ENCODE measurements at regions not wholly inside any gene's neighbourhood (a gene's known extent, or its start where the extent isn't known, plus 50 kb on each side); places are given as distances from the start of the nearest gene placed in this dataset.

GRCh38 chr5:60540856-60541805 lies 158.8 kb downstream of the DEPDC1B start:
- Histone ChIP-seq H3K4me1 (ENCODE audit: insufficient read depth) (peaks cover 9% of the 10 kb centered on the region), H3K27me3 (no peaks in the 10 kb centered on the region), H3K4me3 (no peak overlapping the region), H3K9me3 (no peaks in the 10 kb centered on the region), H3K27ac (peak overlapping the region in 1 of 2 donors; percentile 58), H3K36me3 (no peaks in the 10 kb centered on the region)
- 35 to 45% (median 38%) methylated on average over 5 of the region's 5 CpGs for WGBS, 3 donors
- TF ChIP-seq POLR2A (IDR thresholded peaks at IDR 0.05) (no peak), CTCF (IDR thresholded peaks at IDR 0.05) (no peak), EP300 (IDR thresholded peaks at IDR 0.05) (no peak)
- intact Hi-C loops (cut with DNase I) = no loop called here
- DNase-seq = no peak

- intact Hi-C loops (cut with DNase I) = no loop called here
- TF ChIP-seq POLR2A (IDR thresholded peaks at IDR 0.05) (no peak), CTCF (IDR thresholded peaks at IDR 0.05) (no peak), EP300 (IDR thresholded peaks at IDR 0.05) (no peak)
- peak overlapping the region in 1 of 2 donors; percentile 58 for H3K27ac ChIP-seq
These were observed 160.8 kb downstream of the DEPDC1B start for GRCh38 chr5:60538955-60539866.

GRCh38 chr5:60538426-60538825 lies 161.5 kb downstream of the DEPDC1B start:
- 26 to 50% (median 30%) methylated on average over 2 of the region's 2 CpGs for WGBS, 3 donors
- Histone ChIP-seq H3K4me3 (no peak overlapping the region), H3K27ac (no peak overlapping the region), H3K4me1 (ENCODE audit: insufficient read depth) (peaks cover 9% of the 10 kb centered on the region), H3K27me3 (no peaks in the 10 kb centered on the region), H3K9me3 (no peaks in the 10 kb centered on the region), H3K36me3 (no peaks in the 10 kb centered on the region)
- intact Hi-C loops (cut with DNase I) = no loop called here
- no peak for TF ChIP-seq CTCF (IDR thresholded peaks at IDR 0.05)
- no peak for TF ChIP-seq EP300 (IDR thresholded peaks at IDR 0.05)
- no peak for TF ChIP-seq POLR2A (IDR thresholded peaks at IDR 0.05)
- DNase-seq = no peak

More at GRCh38 chr5:60538955-60539866, 160.8 kb downstream of the DEPDC1B start:
- Histone ChIP-seq H3K27me3 (no peaks in the 10 kb centered on the region), H3K4me1 (ENCODE audit: insufficient read depth) (peaks cover 9% of the 10 kb centered on the region), H3K4me3 (no peak overlapping the region), H3K36me3 (no peaks in the 10 kb centered on the region), H3K9me3 (no peaks in the 10 kb centered on the region)
- WGBS, 3 donors = 11 to 29% (median 15%) methylated on average over 1 of the region's 1 CpG
- DNase-seq = no peak

- Histone ChIP-seq H3K4me1 (ENCODE audit: insufficient read depth) (peaks cover 9% of the 10 kb centered on the region), H3K27ac (no peak overlapping the region), H3K9me3 (no peaks in the 10 kb centered on the region), H3K4me3 (no peak overlapping the region), H3K36me3 (no peaks in the 10 kb centered on the region), H3K27me3 (no peaks in the 10 kb centered on the region)
- WGBS, 3 donors = 74 to 92% (median 87%) methylated on average over 2 of the region's 2 CpGs
- intact Hi-C loops (cut with DNase I) = no loop called here
- no peak for DNase-seq
- no peak for TF ChIP-seq CTCF (IDR thresholded peaks at IDR 0.05)
These were observed 164.0 kb downstream of the DEPDC1B start for GRCh38 chr5:60535951-60536350.
